Posterior cingulate gyrus (tissue), 11 donors: ENCODE measurements at regions not wholly inside any gene's neighbourhood (a gene's known extent, or its start where the extent isn't known, plus 50 kb on each side); places are given as distances from the start of the nearest gene placed in this dataset.

Source experiments
- DNase-seq, 10 donors: peaks; one replicate each; pipeline versions ENCODE4 v3.0.0 to v3.0.0-alpha.2; 2020 to 2021; ENCODE audit warnings: mixed read lengths in 3 of 10
- intact Hi-C: fragments of 100-400 bp; cut with DNase I; formaldehyde crosslinking; loops from one replicate; pipeline ENCODE4 v1.15.1; 2023

DNA sequence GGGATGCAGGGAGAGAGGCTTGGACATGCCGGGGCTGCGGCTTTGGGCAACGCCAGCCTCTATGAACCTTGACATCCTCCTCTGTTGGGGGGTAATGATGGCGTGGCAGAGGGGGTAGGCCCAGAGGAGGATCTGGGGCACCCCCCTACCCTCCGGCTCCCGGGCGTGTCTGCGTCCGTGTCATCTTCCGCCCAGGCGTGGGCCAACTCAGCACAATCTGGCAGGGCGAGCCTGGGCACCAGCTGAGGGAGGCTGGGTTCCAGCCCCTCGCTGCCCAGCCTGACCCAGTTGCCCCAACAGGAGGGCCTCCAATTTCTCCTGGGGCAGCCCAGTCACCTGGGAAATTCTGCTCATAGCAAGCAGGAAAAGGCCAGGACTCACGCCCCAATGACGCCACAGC, 62.9 kb upstream of the IL17B start:
- intact Hi-C loops: loop anchor here (1.0 to 2.0 kb wide), 3 partner anchors 109 to 177 kb away; partner anchors contain the start of gene CSNK1A1
- peak in 2 of 10 donors; percentile 52 to 66 for DNase-seq

DNA sequence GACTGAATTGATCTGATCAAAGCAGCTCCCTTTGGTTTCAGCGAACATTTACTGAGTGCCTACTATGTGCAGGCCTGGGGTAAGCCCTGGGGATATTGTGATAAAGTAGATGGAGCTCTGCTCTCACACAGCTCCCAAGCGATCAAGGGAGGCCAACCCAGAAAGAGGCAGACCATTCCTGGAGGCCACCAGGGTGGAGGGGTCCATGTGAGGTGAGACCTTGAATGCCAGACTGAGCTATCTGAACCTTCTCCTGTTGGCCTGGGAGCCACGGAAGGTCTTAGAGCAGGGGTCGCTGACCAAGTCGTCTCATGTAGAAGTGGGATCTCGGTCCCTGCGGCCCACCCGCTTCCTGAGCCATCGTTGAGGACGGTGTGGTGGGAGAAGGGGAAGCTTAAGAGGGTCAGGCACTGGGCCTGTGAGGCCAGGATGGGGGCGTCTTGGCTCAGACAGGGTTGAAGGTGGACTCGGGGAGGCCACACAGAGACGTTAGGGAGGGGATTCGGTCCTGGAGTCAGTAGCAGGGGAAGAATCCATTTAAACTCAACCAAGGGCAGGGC, 62.2 kb upstream of the IL17B start:
- intact Hi-C loops: no loop called here
- DNase-seq: peak in 2 of 10 donors; percentile 35 to 57

DNA sequence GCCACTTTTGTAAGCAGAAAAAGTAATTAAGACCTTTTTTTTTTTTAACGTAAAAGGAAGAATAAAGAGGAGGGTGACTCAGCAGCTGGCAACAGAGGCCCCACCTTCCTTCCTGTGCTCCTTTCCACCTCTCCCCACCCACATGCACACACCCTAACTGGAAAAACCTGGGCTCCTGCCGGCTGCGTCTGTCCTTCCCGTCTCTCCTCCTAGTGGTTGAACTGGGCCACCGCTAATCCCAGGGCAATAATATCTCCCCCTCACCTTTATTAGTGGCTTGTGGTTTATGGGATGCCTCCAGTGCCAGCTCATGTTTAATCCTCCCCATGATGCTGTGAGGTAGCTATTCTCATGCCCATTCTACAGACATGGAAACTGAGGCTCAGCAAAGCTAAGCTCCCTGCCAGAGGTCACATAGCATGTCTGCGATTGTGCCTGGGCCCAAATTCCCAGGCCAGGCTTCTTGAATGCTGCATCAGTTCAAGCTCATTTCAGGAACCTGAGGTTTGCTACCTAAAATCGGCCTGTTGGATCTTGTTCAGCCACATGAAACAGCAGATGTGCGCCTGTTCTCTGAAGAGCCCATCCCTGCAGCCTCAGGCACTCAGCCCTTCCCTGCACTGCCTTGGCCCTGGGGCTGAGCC, 60.9 kb upstream of the IL17B start:
- intact Hi-C loops: no loop called here
- peak in 2 of 10 donors; percentile 19 to 60 for DNase-seq

DNA sequence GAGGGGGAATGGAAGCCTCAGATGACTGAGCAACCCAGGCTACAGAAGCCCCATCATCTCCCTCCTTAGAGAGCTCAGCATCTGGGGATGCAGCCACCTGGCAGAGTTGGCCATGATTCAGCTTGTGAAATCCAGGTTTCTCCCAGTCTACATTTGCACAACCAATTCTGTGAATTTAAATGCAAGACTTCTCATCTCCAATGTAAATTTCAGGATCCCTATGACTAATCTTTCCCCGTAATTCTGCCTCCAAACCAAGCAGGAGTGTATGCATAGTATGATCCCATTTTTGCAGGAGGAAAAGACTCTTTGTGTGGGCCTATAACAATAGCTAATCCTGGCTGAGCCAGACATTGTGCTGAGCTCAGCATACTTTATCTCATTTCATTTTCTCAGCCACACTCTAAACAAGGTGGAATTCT, 59.6 kb upstream of the IL17B start:
- DNase-seq: peak in 3 of 10 donors; percentile 76 to 81 (median 77)
- intact Hi-C loops: no loop called here

DNA sequence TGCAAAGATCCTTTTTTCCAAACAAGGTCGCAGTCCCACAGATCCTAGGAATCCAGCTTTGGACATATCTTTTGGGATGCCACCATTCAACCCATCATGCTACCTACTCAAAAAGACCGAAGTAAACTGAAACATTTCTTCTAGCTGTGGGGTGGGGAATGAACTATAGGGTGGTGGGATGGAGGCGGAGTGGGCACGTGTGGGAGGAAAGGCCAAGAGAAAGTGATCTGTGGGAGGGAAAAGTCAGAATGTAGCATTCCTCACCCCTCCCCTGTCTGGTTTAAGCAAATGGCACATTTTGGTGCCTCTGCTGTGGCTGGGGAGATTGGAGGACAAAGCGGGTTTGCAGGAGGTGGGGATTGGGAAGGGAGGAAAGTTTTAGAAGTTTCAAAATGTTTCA, 59.2 kb upstream of the IL17B start:
- intact Hi-C loops: no loop called here
- no peak for DNase-seq

DNA sequence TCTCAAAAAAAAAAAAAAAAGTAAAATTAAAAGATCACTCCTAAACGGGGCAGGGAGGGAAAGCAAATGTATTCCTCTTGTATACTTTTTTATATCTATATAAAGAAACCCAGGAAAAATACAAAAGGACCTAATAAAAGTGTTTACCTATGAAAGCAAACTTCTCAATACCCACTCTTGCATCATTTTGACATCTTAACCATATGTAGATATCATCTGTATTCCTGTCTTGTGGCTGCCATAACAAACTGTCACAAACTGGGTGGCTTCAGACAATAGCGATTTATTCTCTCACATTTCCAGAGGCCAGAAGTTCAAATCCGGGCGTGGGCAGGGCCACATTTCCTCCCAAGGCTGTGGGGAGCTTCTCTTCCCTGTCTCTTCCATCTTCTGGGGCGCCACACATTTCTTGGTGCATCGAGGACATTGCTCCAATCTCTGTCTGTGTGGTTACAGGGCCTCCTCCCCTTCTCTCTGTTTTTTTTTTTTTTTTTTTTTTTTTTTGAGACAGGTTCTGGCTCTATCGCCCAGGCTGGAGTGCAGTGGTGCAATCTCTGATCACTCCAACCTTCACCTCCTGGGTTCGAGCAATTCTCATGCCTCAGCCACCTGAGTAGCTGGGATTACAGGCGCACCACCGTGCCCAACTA, 58.4 kb upstream of the IL17B start:
- intact Hi-C loops: no loop called here
- DNase-seq: peak in 1 of 10 donors; percentile 6

DNA sequence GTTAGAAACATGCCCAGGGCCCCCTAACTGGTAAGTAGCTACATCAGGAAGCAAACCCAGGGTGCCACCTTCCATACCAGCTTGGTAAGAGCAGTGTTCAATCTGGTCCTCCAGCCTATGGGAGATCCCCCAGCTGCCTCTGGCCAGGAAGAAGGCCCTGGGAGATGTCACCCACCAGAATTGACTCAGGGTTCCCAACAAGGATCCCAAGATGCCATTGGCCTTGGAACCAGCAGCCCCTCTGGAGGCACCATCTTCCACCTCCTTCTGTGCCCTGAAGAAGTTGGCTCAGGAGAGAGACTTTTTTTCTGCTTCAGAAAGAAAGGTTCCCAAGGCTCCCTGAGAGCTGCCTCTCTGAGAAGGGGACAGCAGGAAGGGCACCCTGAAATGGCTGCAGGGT, 56.6 kb upstream of the IL17B start:
- DNase-seq: no peak
- intact Hi-C loops: no loop called here

DNA sequence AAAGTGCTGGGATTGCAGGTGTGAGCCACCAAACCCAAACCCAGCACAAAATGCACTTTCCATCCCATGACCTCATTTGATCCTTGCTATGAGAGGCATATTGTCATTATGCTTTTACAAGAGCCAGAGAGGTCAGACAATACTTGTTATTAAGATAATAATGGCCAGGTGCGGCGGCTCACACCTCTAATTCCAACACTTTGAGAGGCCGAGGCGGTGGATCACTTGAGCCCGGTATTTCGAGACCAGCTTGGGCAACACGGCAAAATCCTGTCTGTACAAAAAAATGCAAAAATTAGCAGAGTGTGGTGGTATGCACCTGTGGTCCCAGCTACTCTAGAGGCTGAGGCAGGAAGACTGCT, 55.9 kb upstream of the IL17B start:
- peak in 1 of 10 donors; percentile 12 for DNase-seq

DNA sequence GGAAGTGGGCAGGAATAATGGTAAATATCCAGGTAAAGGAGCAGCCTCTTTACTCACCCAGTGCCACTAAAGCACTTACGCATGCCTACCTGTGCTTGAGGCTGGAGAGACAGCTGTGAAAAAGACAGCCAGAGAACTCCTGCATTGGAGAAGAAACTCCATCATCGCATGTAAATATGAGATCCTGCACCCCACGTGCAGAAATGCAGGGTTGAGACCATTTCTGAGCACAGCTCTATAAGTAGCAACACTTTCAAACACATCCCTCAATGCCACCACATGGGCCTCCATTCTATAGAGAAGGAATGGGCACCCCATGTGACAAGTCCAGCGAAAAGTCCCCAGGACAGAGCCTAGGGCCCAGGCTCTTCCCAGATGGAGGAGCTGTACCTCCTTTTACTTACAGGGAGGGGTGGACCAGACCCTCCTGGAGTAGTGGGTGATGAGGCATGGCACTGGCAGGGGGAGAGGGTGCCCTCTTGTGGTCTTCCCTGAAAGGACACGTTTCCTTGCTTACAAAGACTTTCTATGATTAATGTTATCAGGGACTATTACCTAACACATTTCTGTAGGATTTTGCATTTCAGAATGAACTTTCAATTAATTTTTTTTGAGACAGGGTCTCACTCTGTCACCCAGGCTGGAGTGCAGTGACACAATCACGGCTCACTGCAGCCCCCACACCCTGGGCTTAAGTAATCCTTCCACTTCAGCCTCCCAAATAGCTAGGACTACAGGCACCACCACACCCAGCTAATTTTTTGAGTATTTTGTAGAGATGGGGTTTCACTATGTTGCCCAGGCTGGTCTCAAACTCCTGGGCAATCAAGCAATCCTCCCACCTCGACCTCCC, 55.3 kb upstream of the IL17B start:
- peak in 5 of 10 donors; percentile 49 to 64 (median 59) for DNase-seq
- intact Hi-C loops: loop anchor here (5.0 kb wide), 1 partner anchor 117 kb away; no protein-coding TSS in a partner anchor

More for the DNA sequence above, 55.9 kb upstream of the IL17B start:
- intact Hi-C loops: no loop called here

DNA sequence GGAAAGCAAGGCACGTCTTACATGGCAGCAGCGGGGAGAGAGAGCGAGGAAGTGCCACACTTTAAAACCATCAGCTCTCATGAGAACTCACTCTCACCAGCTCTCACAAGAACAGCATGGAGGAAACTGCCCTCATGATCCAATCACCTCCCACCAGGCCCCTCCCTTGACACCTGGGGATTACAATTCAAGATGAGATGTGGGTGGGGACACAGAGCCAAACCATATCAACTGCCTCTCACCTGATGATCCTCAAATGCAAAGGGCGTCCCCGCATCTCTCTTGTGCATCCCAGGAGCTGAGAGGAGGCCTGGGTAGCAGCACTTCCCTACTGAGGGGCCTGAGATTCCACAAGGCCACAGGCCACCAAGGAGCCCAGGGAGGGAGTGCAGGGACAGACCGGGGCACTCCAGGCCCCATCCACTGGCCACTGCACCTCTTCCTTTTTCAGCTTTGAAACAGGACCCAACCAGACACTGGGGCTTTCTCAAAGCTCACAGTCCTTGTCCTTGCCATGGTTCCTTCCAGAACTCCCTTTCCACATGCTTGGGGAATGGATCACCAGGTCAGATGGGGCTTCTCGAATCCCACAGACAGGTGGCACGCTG, 54.5 kb upstream of the IL17B start:
- peak in 1 of 10 donors; percentile 11 for DNase-seq
- intact Hi-C loops: loop anchor here (5.0 kb wide), 1 partner anchor 116 kb away; no protein-coding TSS in a partner anchor

DNA sequence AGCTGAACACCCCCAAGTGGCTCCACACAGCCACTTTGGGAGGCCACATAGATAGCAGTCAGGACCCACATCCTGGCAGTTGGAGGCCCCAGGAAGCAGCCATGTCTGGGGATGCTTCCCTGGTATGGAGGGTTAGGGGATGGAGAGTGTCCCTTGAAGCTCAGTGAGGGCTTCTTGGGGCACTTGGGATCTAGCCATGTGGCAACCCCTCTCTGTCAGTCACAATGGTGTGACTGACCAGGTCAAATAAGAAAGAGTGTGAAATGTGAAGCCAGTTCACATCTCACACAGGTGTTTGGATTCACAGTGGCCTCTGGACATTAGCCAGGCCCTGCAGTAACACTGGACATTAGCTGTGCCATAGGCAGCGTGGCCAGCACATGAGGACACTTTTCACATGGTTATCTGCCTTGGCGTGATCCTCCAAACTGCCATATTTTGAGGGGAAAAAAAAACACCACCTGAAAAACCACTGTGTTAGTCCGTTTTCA, 53.9 kb upstream of the IL17B start:
- intact Hi-C loops: loop anchor here (5.0 kb wide), 1 partner anchor 116 kb away; no protein-coding TSS in a partner anchor

DNA sequence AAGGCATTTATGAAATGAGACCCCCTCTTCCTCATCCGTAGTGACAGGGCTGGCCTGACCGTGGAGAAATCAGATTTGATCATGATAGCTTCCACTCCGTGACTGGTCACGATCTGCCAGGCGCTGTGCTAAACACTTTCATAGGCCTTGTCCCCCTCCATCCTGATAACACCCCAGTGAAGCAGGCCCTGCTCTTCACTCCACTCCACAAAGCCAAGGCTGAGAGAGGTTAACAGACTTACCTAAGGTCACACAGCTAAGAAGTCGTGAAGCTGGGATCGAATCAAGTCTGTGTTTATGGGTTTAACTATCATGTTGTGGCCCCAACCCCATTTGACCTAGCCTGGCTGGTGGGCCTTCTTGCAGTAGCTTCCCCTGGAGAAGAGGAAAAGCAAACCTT, 53.3 kb upstream of the IL17B start:
- DNase-seq: peak in 1 of 10 donors; percentile 23
- intact Hi-C loops: loop anchor here (5.0 kb wide), 1 partner anchor 115 kb away; no protein-coding TSS in a partner anchor

More for the DNA sequence above, 53.9 kb upstream of the IL17B start:
- DNase-seq: peak in 1 of 10 donors; percentile 0

DNA sequence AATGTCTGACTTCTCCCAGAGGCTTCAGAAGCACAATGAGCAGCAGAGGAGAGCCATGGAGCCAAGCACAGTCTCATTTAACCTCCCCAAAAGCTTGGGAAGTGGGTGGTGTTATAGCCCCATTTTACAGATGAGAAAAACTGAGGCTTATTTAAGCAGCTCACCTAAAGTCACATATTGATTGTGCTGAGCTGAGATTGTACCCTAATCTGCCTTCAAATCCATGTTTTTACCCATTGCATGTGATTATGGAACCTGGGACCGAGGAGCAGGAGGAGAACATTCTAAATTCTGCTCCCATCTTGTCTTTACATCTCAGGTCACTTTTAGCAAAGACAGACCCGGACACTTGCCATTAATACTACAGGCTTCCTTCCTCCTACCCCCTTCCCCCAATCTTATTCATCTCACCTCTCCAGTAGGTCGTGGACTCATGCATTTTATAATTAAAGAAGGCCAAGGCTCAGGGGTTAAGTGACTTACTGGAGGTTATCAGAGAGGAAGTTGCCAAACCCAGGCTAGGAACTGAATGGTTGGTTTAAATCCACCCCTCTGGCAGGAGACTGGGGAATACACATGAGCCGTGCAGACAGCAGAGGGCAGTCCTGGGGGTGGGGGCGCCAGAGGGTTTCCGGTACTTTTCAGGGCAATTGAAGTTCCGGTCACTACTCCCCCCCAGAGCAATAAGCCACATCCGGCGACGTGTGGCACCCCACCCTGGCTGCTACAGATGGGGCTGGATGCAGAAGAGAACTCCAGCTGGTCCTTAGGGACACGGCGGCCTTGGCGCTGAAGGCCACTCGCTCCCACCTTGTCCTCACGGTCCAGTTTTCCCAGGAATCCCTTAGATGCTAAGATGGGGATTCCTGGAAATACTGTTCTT, 51.0 kb upstream of the IL17B start:
- intact Hi-C loops: loop anchor here (2.0 to 5.0 kb wide), 2 partner anchors 47 to 113 kb away; no protein-coding TSS in a partner anchor
- no peak for DNase-seq
